Fibroblast of mammary gland (primary cell): ENCODE measurements at regions not wholly inside any gene's neighbourhood (a gene's known extent, or its start where the extent isn't known, plus 50 kb on each side); places are given as distances from the start of the nearest gene placed in this dataset.

Experiments used
- DNase-seq: peaks from one replicate; pipeline ENCODE4 v3.0.0-alpha.2; 2010; ENCODE audit warnings: low read depth
- H3K4me3 ChIP-seq: 2 replicates; pipeline ENCODE4 v1.5.1; 2011; ENCODE audit warnings: low read depth, mild to moderate bottlenecking, low read length, moderate library complexity; ENCODE audit not compliant: control insufficient read depth
- CTCF ChIP-seq: conservative IDR thresholded peaks from 2 replicates; pipeline ENCODE4 v1.5.1; 2011; ENCODE audit warnings: low read depth, low read length, inconsistent platforms; ENCODE audit not compliant: control insufficient read depth, insufficient read depth

DNA sequence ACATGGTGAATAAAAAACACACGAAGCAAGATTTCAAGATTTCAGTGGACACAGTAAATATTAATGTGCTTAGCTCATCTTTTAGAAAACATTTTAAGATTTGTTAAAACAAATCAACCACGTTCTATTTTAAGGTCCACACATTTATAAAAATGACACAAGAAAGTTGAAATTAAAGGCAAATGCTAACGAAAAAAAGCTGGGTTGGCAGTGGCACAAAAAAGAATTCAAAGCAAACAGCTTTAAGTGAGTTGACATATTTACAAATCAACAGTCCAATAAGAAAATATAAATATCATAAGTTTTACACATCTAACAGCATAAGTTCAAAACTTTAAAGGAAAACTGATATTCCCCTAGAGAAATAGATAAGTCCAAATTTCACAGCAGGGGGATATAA, 430.4 kb upstream of the CCDC54 start:
- no peak for TF ChIP-seq CTCF
- H3K4me3 ChIP-seq: no peak overlapping the region
- DNase-seq: no peak

DNA sequence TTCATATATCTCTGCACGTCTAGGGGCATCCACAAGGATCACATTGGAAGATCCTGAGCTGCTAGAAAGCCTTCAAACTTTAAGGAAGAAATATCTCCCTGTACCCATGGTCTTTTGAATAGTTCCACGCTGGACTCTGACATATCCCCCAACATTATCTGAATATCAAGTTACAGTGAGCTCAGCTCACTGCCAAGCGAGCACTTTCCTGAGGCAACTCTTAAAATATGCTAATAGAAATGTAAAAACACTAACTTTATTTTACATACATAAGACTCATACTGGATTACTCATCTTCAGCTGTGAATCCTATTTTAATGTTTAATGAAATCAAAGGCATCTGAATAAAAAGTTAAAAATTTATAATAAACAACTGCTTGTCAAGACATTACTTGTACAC, 420.2 kb upstream of the CCDC54 start:
- peak; percentile 30 for DNase-seq
- no peak for TF ChIP-seq CTCF
- H3K4me3 ChIP-seq: no peak overlapping the region

- TF ChIP-seq CTCF: no peak
- no peak for DNase-seq
- no peak overlapping the region for H3K4me3 ChIP-seq
Measured at GRCh38 chr3:106962993-106963392, 414.2 kb upstream of the CCDC54 start.

DNA sequence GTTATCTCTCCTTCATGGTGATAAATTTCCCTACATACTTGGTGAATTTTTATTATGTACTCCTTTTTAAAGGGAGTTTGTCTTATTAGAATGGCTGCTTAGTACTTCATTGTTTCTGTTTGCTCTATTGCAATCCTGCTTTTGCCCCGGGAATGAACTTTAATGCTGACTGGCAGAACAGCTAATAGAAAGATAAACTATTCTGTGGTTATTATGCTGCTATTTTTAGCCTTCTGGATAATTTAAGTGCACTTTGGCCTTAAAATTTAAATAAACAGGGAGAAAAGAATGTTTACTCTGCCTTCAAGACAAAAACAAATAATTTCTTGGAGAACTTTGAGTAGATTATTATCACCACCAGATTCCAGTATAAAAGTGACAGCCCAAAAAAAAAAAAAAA, 413.8 kb upstream of the CCDC54 start:
- peak; percentile 33 for DNase-seq
- H3K4me3 ChIP-seq: no peak overlapping the region
- no peak for TF ChIP-seq CTCF

DNA sequence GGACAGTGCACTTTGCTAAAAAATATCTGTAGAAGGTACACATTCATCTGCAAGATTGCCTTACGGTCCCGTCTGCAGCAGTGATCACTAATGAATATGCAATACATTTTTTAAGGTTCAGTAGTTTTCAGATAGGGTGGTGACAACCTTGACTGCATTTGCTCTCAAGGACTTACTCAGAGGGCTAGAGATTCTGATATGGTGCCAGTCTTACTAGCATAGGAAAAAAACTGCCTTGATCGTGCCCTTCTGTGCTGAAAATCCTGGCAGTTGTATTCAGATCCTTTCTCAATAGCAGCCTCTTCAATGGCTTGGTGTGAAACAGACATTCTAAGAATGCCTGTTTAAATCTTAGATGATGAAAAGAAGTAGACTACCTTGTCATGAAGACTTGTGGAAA, 411.9 kb upstream of the CCDC54 start:
- DNase-seq: no peak
- H3K4me3 ChIP-seq: no peak overlapping the region
- no peak for TF ChIP-seq CTCF

DNA sequence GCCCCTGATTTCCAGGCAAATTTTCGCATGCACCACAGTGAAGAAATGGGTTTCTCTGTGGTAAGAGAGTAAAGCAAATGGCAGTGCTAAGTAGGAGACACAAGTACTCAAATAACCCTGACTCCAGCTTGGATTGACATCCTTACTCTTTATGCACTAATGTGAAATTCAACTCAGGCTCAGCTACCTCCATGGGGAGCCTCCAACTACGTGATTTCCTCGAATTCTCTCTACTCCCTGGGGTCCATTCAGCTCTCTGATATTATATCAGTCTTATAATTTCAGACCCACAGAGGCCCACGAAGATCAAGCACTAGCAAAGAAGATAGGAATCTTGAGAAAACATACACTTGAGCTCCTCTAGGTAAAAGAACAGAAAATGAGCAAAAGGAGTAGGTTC, 407.6 kb upstream of the CCDC54 start:
- TF ChIP-seq CTCF: no peak
- DNase-seq: no peak

DNA sequence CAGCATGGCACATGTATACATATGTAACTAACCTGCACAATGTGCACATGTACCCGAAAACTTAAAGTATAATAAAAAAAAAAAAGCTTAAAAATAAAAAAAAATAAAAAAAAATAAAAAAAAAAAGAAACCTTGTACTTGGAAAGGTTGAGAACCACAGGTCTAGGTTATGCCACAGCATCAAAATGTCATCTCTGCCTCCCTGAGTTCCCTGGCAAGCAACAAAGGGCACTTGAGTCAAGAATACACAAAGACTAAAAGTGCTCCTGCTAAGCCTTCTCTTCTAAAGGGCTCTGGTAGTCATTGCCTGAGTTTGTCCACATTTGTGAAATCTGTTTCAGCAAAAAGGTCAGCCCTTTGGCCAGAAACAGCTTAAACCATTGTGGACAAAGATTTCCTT, 395.8 kb upstream of the CCDC54 start:
- no peak overlapping the region for H3K4me3 ChIP-seq
- DNase-seq: no peak
- TF ChIP-seq CTCF: no peak

More for the DNA sequence above, 407.6 kb upstream of the CCDC54 start:
- H3K4me3 ChIP-seq: no peak overlapping the region
